Esophagus squamous epithelium (tissue), 4 donors: ENCODE measurements at regions not wholly inside any gene's neighbourhood (a gene's known extent, or its start where the extent isn't known, plus 50 kb on each side); places are given as distances from the start of the nearest gene placed in this dataset.

Experiments
- CTCF ChIP-seq, 6 experiments: fragments of 450-650 bp in 4 of 6; fragments of 200-600 bp in 2 of 6; sonication (generic) in 2 of 6; IDR thresholded peaks; one replicate each; pipeline ENCODE4 v1.5.1; 2016 to 2019; ENCODE audit warnings: antibody characterized with exemption in 6 of 6, mild to moderate bottlenecking in 4 of 6, moderate library complexity in 4 of 6
- POLR2A ChIP-seq, 4 donors: fragments of 450-650 bp; IDR thresholded peaks; one replicate each; pipeline ENCODE4 v1.6.1; 2017; ENCODE audit warnings: antibody characterized with exemption in 4 of 4, mild to moderate bottlenecking in 4 of 4, moderate library complexity in 3 of 4

GRCh38 chr2:64908406-64908805 is 80.8 kb upstream of the SLC1A4 start:
- TF ChIP-seq CTCF (IDR thresholded peaks at IDR 0.05), result no peak
- no peak for TF ChIP-seq POLR2A (IDR thresholded peaks at IDR 0.05)
